H1 (cell line): ENCODE measurements at regions not wholly inside any gene's neighbourhood (a gene's known extent, or its start where the extent isn't known, plus 50 kb on each side); places are given as distances from the start of the nearest gene placed in this dataset.
A peak's percentile ranks its signal among the peaks of the same experiment; 100 is the strongest.

Experiments
- CTCF ChIA-PET: fragments of 300-600 bp; sonication (Branson Sonifier 250); formaldehyde crosslinking; loops from one replicate; lab custom pipeline; 2021; ENCODE audit not compliant: partially characterized antibody; lab: Charles Lee
- POLR2A ChIA-PET: fragments of 300-600 bp; sonication (Branson Sonifier 250); formaldehyde crosslinking; loops from one replicate; lab custom pipeline; 2021; ENCODE audit warnings: inconsistent platforms; ENCODE audit not compliant: partially characterized antibody; lab: Charles Lee
- DNase-seq, 2 experiments: peaks; one replicate each; pipeline versions ENCODE4 v3.0.0 to v3.0.0-alpha.2; 2010 to 2022; ENCODE audit warnings: low spot score in 2 of 2, low read depth in 1 of 2, mixed read lengths in 1 of 2
- FAIRE-seq: peaks from 2 replicates; lab custom pipeline; 2011; peaks lifted over from hg19 to GRCh38; lab: Jason Lieb, UNC
- H2AFZ ChIP-seq: 2 replicates; pipeline ENCODE4 v1.8.1; 2012; ENCODE audit warnings: low read length, inconsistent platforms
- H2AK5ac ChIP-seq: 2 replicates; pipeline ENCODE4 v1.6.1; 2013; ENCODE audit warnings: low read depth, low read length
- H2BK120ac ChIP-seq: replicated peaks from 2 replicates; pipeline ENCODE3; 2013; ENCODE audit warnings: low read depth, low read length, inconsistent platforms
- H2BK12ac ChIP-seq: 2 replicates; pipeline ENCODE4 v1.6.1; 2013; ENCODE audit warnings: low read depth, low read length
- H2BK15ac ChIP-seq: 2 replicates; pipeline ENCODE4 v1.6.1; 2013; ENCODE audit warnings: low read length
- H2BK20ac ChIP-seq: 2 replicates; pipeline ENCODE4 v1.6.1; 2013; ENCODE audit warnings: low read length
- H2BK5ac ChIP-seq: 2 replicates; pipeline ENCODE4 v1.6.1; 2013; ENCODE audit warnings: low read depth, low read length
- H3K14ac ChIP-seq: 2 replicates; pipeline ENCODE4 v1.6.1; 2013; ENCODE audit warnings: inconsistent platforms; ENCODE audit not compliant: insufficient read length
- H3K18ac ChIP-seq: 2 replicates; pipeline ENCODE4 v1.6.1; 2013; ENCODE audit warnings: low read length; ENCODE audit errors: extremely low read depth
- H3K23ac ChIP-seq: 2 replicates; pipeline ENCODE4 v1.6.1; 2013; ENCODE audit warnings: inconsistent platforms; ENCODE audit not compliant: insufficient read length
- H3K23me2 ChIP-seq: 2 replicates; pipeline ENCODE4 v1.6.1; 2013; ENCODE audit warnings: low read depth, low read length
- H3K27ac ChIP-seq: 2 replicates; pipeline ENCODE4 v1.6.1; 2011; ENCODE audit warnings: low read depth, low read length, inconsistent platforms
- H3K27me3 ChIP-seq, 4 experiments: replicated peaks in 1 of 4; 1 replicate in 1 of 4; 2 replicates in 3 of 4; pipeline versions ENCODE4 v1.6.1 to v1.8.1; 2011 to 2013; ENCODE audit warnings: low read length in 3 of 4, mild to moderate bottlenecking in 3 of 4, inconsistent platforms in 2 of 4, mixed read lengths in 2 of 4, moderate library complexity in 1 of 4; ENCODE audit not compliant: control insufficient read depth in 3 of 4, insufficient read depth in 3 of 4; ENCODE audit errors: extremely low read depth in 1 of 4
- H3K36me3 ChIP-seq, 4 experiments: 2 replicates each; pipeline versions ENCODE4 v1.6.1 to v1.8.1; 2011 to 2013; ENCODE audit warnings: mild to moderate bottlenecking in 4 of 4, low read length in 3 of 4, moderate library complexity in 2 of 4, control low read depth in 1 of 4, inconsistent platforms in 1 of 4; ENCODE audit not compliant: insufficient read depth in 4 of 4, control insufficient read depth in 2 of 4
- H3K4ac ChIP-seq: replicated peaks from 2 replicates; pipeline ENCODE3; 2013; ENCODE audit warnings: low read length, low read depth, mixed read lengths, inconsistent platforms; ENCODE audit not compliant: insufficient read length
- H3K4me1 ChIP-seq, 4 experiments: replicated peaks in 1 of 4; 1 replicate in 1 of 4; 2 replicates in 3 of 4; pipeline versions ENCODE4 v1.6.1 to v1.8.1; 2011 to 2013; ENCODE audit warnings: low read length in 3 of 4, inconsistent platforms in 2 of 4, mixed read lengths in 1 of 4; ENCODE audit not compliant: insufficient read depth in 4 of 4, control insufficient read depth in 3 of 4
- H3K4me2 ChIP-seq, 2 experiments: 2 replicates each; pipeline versions ENCODE4 v1.6.1 to v1.8.1; 2011 to 2013; ENCODE audit warnings: low read depth in 2 of 2, low read length in 2 of 2, control low read depth in 1 of 2, inconsistent platforms in 1 of 2, mild to moderate bottlenecking in 1 of 2; ENCODE audit not compliant: insufficient read depth in 1 of 2
- H3K4me3 ChIP-seq, 4 experiments: fragments of 200-600, 300-600 bp in 1 of 4; sonication (generic), shearing (Covaris generic), sonication (Bioruptor Twin) in 1 of 4; 2 replicates each; pipeline versions ENCODE4 v1.5.1 to v1.8.1; 2011 to 2016; ENCODE audit warnings: low read length in 4 of 4, low read depth in 3 of 4, control low read depth in 2 of 4, inconsistent platforms in 2 of 4, mild to moderate bottlenecking in 2 of 4, mixed read lengths in 1 of 4, moderate library complexity in 1 of 4; ENCODE audit not compliant: insufficient read depth in 2 of 4; ENCODE audit errors: extremely low read depth in 1 of 4
- H3K56ac ChIP-seq: replicated peaks from 2 replicates; pipeline ENCODE3; 2013; ENCODE audit warnings: low read depth, mild to moderate bottlenecking, mixed read lengths, low read length, inconsistent platforms; ENCODE audit not compliant: insufficient read length
- H3K79me1 ChIP-seq: 2 replicates; pipeline ENCODE4 v1.6.1; 2013; ENCODE audit warnings: low read depth, low read length, control low read depth
- H3K79me2 ChIP-seq, 2 experiments: 2 replicates each; pipeline versions ENCODE4 v1.6.1 to v1.8.1; 2012 to 2013; ENCODE audit warnings: low read length in 2 of 2, mild to moderate bottlenecking in 2 of 2, inconsistent platforms in 1 of 2; ENCODE audit not compliant: insufficient read depth in 2 of 2, control insufficient read depth in 1 of 2
- H3K9ac ChIP-seq, 4 experiments: replicated peaks in 1 of 4; 1 replicate in 1 of 4; 2 replicates in 3 of 4; pipeline versions ENCODE4 v1.6.1 to v1.8.1; 2011 to 2013; ENCODE audit warnings: low read depth in 3 of 4, low read length in 3 of 4, control low read depth in 2 of 4, mild to moderate bottlenecking in 2 of 4, moderate library complexity in 2 of 4, inconsistent platforms in 1 of 4; ENCODE audit errors: extremely low read depth in 1 of 4
- H3K9me3 ChIP-seq, 2 experiments: 2 replicates each; pipeline versions ENCODE4 v1.6.1 to v1.8.1; 2012 to 2013; ENCODE audit warnings: mild to moderate bottlenecking in 2 of 2, moderate library complexity in 2 of 2, control low read depth in 1 of 2, inconsistent platforms in 1 of 2, low read depth in 1 of 2, low read length in 1 of 2, mixed read lengths in 1 of 2; ENCODE audit not compliant: insufficient read depth in 2 of 2
- H4K20me1 ChIP-seq, 2 experiments: replicated peaks in 1 of 2; 2 replicates each; pipeline versions ENCODE3 to v1.8.1; 2011 to 2013; ENCODE audit warnings: inconsistent platforms in 2 of 2, low read length in 2 of 2, mild to moderate bottlenecking in 1 of 2; ENCODE audit not compliant: insufficient read depth in 2 of 2, control insufficient read depth in 1 of 2
- H4K5ac ChIP-seq: 2 replicates; pipeline ENCODE4 v1.6.1; 2013; ENCODE audit warnings: low read length, low read depth, mixed read lengths, inconsistent platforms; ENCODE audit not compliant: insufficient read length
- H4K8ac ChIP-seq: 2 replicates; pipeline ENCODE4 v1.8.0; 2013; ENCODE audit warnings: mild to moderate bottlenecking, moderate library complexity, low read length, inconsistent platforms; ENCODE audit not compliant: insufficient read depth; ENCODE audit errors: extremely low read depth
- H4K91ac ChIP-seq: replicated peaks from 2 replicates; pipeline ENCODE3; 2013; ENCODE audit warnings: low read length, mixed read lengths, inconsistent platforms; ENCODE audit not compliant: insufficient read length
- BRCA1 ChIP-seq: IDR thresholded peaks from 2 replicates; pipeline ENCODE4 v1.6.1; 2012; ENCODE audit warnings: low read depth, low read length, improper control_type of control experiment
- E2F6 ChIP-seq: IDR thresholded peaks from 2 replicates; pipeline ENCODE4 v1.6.1; 2012; ENCODE audit warnings: inconsistent platforms
- RNF2 ChIP-seq: fragments of 200-900, 300-1000 bp; sonication (generic); IDR thresholded peaks from 2 replicates; pipeline ENCODE4 v1.7.1; 2016; ENCODE audit warnings: borderline replicate concordance, low read depth, mild to moderate bottlenecking, antibody characterized with exemption, low read length; ENCODE audit not compliant: poor library complexity, severe bottlenecking; ENCODE audit errors: missing control alignments
- SIRT6 ChIP-seq: IDR thresholded peaks from one replicate; pipeline ENCODE4 v1.7.1; 2012; ENCODE audit warnings: low read length, inconsistent platforms
- SUZ12 ChIP-seq: fragments of 200-600 bp; sonication (generic); IDR thresholded peaks from 2 replicates; pipeline ENCODE4 v1.6.1; 2012; ENCODE audit warnings: mild to moderate bottlenecking, inconsistent platforms, low read length, moderate library complexity, mixed read lengths
- WGBS, 2 experiments: shearing (Covaris generic) in 1 of 2; methylation state at CpG; one replicate each; pipeline versions ENCODE4 v1.1.6 to v1.1.7; 2013 to 2015; ENCODE audit warnings: low lambda C conversion rate in 2 of 2, mixed read lengths in 2 of 2, inconsistent platforms in 1 of 2, low coverage in 1 of 2, missing lambda C conversion rate in 1 of 2; ENCODE audit not compliant: insufficient replicate concordance in 2 of 2, insufficient coverage in 1 of 2, insufficient read length in 1 of 2; ENCODE audit errors: extremely low coverage in 1 of 2, missing lambda C conversion rate in 1 of 2; 5-methylcytosine and 5-hydroxymethylcytosine counted together
- TF ChIP-seq, protein P1 (sequence below): IDR thresholded peaks from 2 replicates; pipeline ENCODE4 v1.6.1; 2011; ENCODE audit warnings: low read length, improper control_type of control experiment

DNA sequence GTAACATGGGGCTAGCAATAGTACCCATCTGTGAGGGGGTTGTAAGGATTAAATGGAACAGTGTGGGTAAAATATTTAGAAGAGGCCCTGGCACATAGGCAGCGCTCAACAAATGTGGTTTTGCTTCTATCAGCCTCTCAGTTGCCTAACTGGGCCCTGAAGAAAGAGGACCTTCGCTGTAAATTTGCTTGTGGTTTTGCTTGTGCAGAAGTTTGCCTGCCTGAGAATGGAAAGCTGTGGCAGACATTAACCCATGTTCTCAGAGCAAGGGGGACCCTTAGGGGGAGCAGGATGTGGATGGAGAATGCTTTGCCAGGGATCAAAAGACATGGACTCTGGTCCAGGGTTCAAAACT lies 160.1 kb downstream of the BRMS1L start:
- DNase-seq (no peak), FAIRE-seq (no peak)
- Histone ChIP-seq H2BK15ac (no peak overlapping the region), H2AK5ac (no peak overlapping the region), H3K23ac (no peak overlapping the region), H3K36me3 (no peaks in the 10 kb centered on the region), H2BK12ac (no peak overlapping the region), H3K4ac (no peak overlapping the region), H3K79me2 (no peaks in the 10 kb centered on the region), H3K18ac (no peak overlapping the region), H3K9me3 (no peaks in the 10 kb centered on the region), H4K8ac (no peak overlapping the region), H3K56ac (no peak overlapping the region), H3K4me2 (no peak overlapping the region), H2BK120ac (no peak overlapping the region), H3K27me3 (no peaks in the 10 kb centered on the region), H3K27ac (no peak overlapping the region), H3K23me2 (no peaks in the 10 kb centered on the region; the same call in 1 of the 2 replicates), H3K9ac (no peak overlapping the region), H3K14ac (no peak overlapping the region), H3K79me1 (no peaks in the 10 kb centered on the region), H3K4me3 (no peak overlapping the region), H4K91ac (no peak overlapping the region), H4K5ac (no peak overlapping the region), H3K4me1 (no peaks in the 10 kb centered on the region), H4K20me1 (no peaks in the 10 kb centered on the region), H2BK20ac (no peak overlapping the region), H2AFZ (0 out of 2 replicates have a peak overlapping the region, but pooled peaks have one; percentile 8), H2BK5ac (no peak overlapping the region)
- POLR2A ChIA-PET: no interaction called here
- TF ChIP-seq BRCA1 (no peak), E2F6 (no peak), SIRT6 (no peak), SUZ12 (no peak), RNF2 (no peak)
- TF ChIP-seq, protein P1, sequence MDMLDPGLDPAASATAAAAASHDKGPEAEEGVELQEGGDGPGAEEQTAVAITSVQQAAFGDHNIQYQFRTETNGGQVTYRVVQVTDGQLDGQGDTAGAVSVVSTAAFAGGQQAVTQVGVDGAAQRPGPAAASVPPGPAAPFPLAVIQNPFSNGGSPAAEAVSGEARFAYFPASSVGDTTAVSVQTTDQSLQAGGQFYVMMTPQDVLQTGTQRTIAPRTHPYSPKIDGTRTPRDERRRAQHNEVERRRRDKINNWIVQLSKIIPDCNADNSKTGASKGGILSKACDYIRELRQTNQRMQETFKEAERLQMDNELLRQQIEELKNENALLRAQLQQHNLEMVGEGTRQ: no peak
- CTCF ChIA-PET: interaction anchor here (0.6 to 2.6 kb wide), 10 partner anchors 13 to 976 kb away, joined by 3 to 9 read pairs (median 4); no protein-coding TSS in a partner anchor
- WGBS, 2 experiments: 94% methylated on average over 2 of the region's 2 CpGs; no CpG with 5 or more reads in 1 of the 2 experiments
